MM.1S (cell line): ENCODE measurements at regions not wholly inside any gene's neighbourhood (a gene's known extent, or its start where the extent isn't known, plus 50 kb on each side); places are given as distances from the start of the nearest gene placed in this dataset.

ENCODE experiments used
- DNase-seq: peaks from one replicate; pipeline ENCODE4 v3.0.0-alpha.2; 2015
- H2AFZ ChIP-seq: fragments of 300-600 bp; sonication (generic); 2 replicates; pipeline ENCODE4 v1.6.0; 2016; ENCODE audit warnings: antibody characterized with exemption, low read length
- H3F3A ChIP-seq: fragments of 300-600 bp; sonication (generic); 2 replicates; pipeline ENCODE4 v1.6.1; 2016; ENCODE audit warnings: mild to moderate bottlenecking, antibody characterized with exemption, low read length, moderate library complexity, mixed read lengths; ENCODE audit not compliant: insufficient read depth
- H3K27ac ChIP-seq: fragments of 300-600 bp; sonication (generic); 2 replicates; pipeline ENCODE4 v1.5.1; 2016; ENCODE audit warnings: mild to moderate bottlenecking, low read length
- H3K27me3 ChIP-seq: fragments of 300-600 bp; sonication (generic); replicated peaks from 2 replicates; pipeline ENCODE4 v1.6.0; 2016; ENCODE audit warnings: low read length; ENCODE audit not compliant: insufficient read depth
- H3K36me3 ChIP-seq: fragments of 300-600 bp; sonication (generic); replicated peaks from 2 replicates; pipeline ENCODE4 v1.6.1; 2016; ENCODE audit warnings: mild to moderate bottlenecking, low read length, mixed read lengths; ENCODE audit not compliant: insufficient read depth
- H3K4me1 ChIP-seq: fragments of 300-600 bp; sonication (generic); 2 replicates; pipeline ENCODE4 v1.6.1; 2016; ENCODE audit warnings: low read length, mixed read lengths
- H3K4me2 ChIP-seq: fragments of 300-600 bp; sonication (generic); 2 replicates; pipeline ENCODE4 v1.6.0; 2016; ENCODE audit warnings: low read depth, low read length
- H3K4me3 ChIP-seq: fragments of 300-600 bp; sonication (generic); 2 replicates; pipeline ENCODE4 v1.5.1; 2016; ENCODE audit warnings: low read length, mixed read lengths
- H3K79me2 ChIP-seq: fragments of 300-600 bp; sonication (generic); 2 replicates; pipeline ENCODE4 v1.6.1; 2016; ENCODE audit warnings: mixed run types, low read length, mixed read lengths
- H3K9ac ChIP-seq: fragments of 300-600 bp; sonication (generic); 2 replicates; pipeline ENCODE4 v1.6.1; 2016; ENCODE audit warnings: low read length, mixed read lengths
- H3K9me2 ChIP-seq: fragments of 300-600 bp; sonication (generic); replicated peaks from 2 replicates; pipeline ENCODE4 v1.6.1; 2016; ENCODE audit warnings: mild to moderate bottlenecking, low read length, mixed read lengths; ENCODE audit not compliant: insufficient read depth
- H3K9me3 ChIP-seq: fragments of 300-600 bp; sonication (generic); replicated peaks from 2 replicates; pipeline ENCODE4 v1.6.1; 2016; ENCODE audit warnings: mild to moderate bottlenecking, low read length, mixed read lengths; ENCODE audit not compliant: insufficient read depth
- H4K20me1 ChIP-seq: fragments of 300-600 bp; sonication (generic); 2 replicates; pipeline ENCODE4 v1.6.1; 2016; ENCODE audit warnings: mild to moderate bottlenecking, low read length, moderate library complexity, mixed read lengths; ENCODE audit not compliant: insufficient read depth
- EZH2 ChIP-seq: fragments of 300-600 bp; sonication (generic); optimal IDR thresholded peaks from 2 replicates; pipeline ENCODE3; 2017; ENCODE audit warnings: low read depth, mild to moderate bottlenecking, antibody characterized with exemption, low read length, mixed read lengths
- EZH2phosphoT487 ChIP-seq: fragments of 300-600 bp; sonication (generic); IDR thresholded peaks from 2 replicates; pipeline ENCODE4 v1.6.1; 2018; ENCODE audit warnings: antibody characterized with exemption, low read length
- TF ChIP-seq, protein P1 (sequence below): fragments of 300-600 bp; sonication (generic); IDR thresholded peaks from 2 replicates; pipeline ENCODE4 v1.5.1; 2016; ENCODE audit warnings: antibody characterized with exemption, low read length, mixed read lengths

DNA sequence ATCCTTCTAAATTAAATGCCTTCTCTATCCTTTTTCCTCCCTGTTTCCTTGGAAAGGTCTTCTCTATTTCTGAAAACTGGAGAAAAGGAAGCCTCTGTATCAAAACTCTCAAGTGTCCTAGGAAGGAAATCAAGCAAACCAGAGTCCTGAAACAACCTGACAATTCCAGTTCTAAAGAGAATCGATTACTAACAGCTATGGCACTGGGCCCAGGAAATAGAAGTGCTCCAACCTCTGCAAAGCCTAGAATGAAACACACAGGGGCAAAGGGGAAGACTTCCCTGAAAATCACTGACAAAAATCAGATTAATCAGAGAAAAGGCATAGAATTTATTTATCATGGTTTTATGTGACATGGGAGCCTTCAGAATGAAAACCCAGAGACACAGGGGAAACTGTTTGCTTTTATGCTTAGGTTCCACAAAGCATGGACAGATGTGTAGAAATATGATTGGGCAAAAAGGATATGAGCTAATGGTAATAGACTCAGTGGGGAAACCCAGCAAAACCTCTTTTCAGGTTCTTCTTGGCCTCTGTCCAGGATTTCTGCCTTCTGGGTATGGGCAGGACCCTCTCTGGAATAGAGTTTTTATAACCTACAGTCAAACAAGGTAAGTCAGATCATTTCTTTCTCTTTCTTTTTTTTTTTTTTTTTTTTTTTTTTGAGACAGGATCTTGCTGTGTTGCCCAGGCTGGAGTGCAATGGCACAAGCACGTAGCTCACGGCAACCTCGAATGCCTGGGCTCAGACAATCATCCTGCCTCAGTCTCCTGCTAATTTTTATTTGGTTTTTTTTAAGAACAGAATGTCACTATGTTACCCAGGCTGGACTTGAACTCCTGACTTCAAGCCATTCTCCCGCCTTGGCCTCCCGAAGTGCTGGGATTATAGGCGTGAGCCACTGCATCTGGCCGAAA, 91.7 kb downstream of the CD24 start:
- Histone ChIP-seq H2AFZ (no peak overlapping the region), H3K9ac (no peak overlapping the region), H3K4me2 (no peak overlapping the region), H3K27ac (no peak overlapping the region), H3F3A (no peaks in the 10 kb centered on the region), H3K36me3 (no peaks in the 10 kb centered on the region), H3K9me3 (no peaks in the 10 kb centered on the region), H3K79me2 (no peaks in the 10 kb centered on the region), H3K4me3 (no peak overlapping the region), H4K20me1 (no peaks in the 10 kb centered on the region), H3K9me2 (no peaks in the 10 kb centered on the region), H3K4me1 (no peaks in the 10 kb centered on the region), H3K27me3 (no peaks in the 10 kb centered on the region)
- no peak for TF ChIP-seq EZH2phosphoT487
- no peak for TF ChIP-seq EZH2
- TF ChIP-seq, protein P1, sequence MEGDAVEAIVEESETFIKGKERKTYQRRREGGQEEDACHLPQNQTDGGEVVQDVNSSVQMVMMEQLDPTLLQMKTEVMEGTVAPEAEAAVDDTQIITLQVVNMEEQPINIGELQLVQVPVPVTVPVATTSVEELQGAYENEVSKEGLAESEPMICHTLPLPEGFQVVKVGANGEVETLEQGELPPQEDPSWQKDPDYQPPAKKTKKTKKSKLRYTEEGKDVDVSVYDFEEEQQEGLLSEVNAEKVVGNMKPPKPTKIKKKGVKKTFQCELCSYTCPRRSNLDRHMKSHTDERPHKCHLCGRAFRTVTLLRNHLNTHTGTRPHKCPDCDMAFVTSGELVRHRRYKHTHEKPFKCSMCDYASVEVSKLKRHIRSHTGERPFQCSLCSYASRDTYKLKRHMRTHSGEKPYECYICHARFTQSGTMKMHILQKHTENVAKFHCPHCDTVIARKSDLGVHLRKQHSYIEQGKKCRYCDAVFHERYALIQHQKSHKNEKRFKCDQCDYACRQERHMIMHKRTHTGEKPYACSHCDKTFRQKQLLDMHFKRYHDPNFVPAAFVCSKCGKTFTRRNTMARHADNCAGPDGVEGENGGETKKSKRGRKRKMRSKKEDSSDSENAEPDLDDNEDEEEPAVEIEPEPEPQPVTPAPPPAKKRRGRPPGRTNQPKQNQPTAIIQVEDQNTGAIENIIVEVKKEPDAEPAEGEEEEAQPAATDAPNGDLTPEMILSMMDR: no peak
- DNase-seq: no peak

DNA sequence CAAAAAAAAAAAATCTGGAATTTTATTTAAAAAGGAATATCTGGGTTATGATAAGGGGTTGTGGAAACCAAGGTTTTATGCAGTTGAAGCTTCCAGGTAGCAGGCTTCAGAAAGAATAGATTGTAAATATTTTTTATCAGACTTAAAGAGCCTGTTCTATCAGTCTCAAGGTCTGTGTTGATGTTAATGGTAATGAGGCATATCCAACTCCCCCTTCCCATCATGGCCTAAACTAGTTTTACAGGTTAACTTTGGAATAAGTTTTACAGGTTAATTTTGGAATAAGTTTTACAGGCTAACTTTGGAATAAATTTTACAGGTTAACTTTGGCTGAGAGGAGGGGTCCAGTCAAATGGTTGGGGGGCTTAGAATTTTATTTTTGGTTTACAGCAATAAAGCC, 92.4 kb downstream of the CD24 start:
- H3K9me3 ChIP-seq: no peaks in the 10 kb centered on the region
- no peaks in the 10 kb centered on the region for H3F3A ChIP-seq
- H3K27ac ChIP-seq: no peak overlapping the region
- H3K4me3 ChIP-seq: no peak overlapping the region
- no peak for DNase-seq
- no peaks in the 10 kb centered on the region for H3K4me1 ChIP-seq
- no peaks in the 10 kb centered on the region for H3K36me3 ChIP-seq
- H3K9me2 ChIP-seq: no peaks in the 10 kb centered on the region
- H3K4me2 ChIP-seq: no peak overlapping the region
- H4K20me1 ChIP-seq: no peaks in the 10 kb centered on the region
- H3K27me3 ChIP-seq: no peaks in the 10 kb centered on the region
- H3K79me2 ChIP-seq: no peaks in the 10 kb centered on the region
- H3K9ac ChIP-seq: no peak overlapping the region
- TF ChIP-seq EZH2phosphoT487 (no peak), EZH2 (no peak)
- TF ChIP-seq, protein P1: no peak
- no peak overlapping the region for H2AFZ ChIP-seq

DNA sequence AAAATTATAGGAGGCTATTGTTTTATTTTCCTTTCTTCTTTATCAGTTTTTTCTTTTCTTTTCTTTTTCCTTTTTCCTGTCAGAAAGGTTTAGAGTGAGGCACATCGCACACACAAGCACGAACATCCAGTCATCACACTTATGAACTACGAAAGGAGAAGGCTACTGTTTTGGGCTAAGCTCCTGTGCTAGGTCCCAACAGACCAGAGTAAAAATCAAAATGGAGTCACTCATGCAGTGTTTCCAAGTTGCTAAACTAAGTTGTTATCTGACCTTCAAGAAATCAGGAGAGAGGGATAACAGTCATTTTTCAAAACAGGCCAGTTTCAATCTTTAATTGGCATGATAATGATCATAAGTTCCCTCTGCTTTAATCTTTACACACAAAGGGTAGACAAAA, 93.6 kb downstream of the CD24 start:
- Histone ChIP-seq H4K20me1 (no peaks in the 10 kb centered on the region), H3K9ac (no peak overlapping the region), H3F3A (no peaks in the 10 kb centered on the region), H3K9me3 (no peaks in the 10 kb centered on the region), H3K27me3 (no peaks in the 10 kb centered on the region), H3K79me2 (no peaks in the 10 kb centered on the region), H3K36me3 (no peaks in the 10 kb centered on the region), H3K4me1 (no peaks in the 10 kb centered on the region), H3K9me2 (no peaks in the 10 kb centered on the region), H3K27ac (no peak overlapping the region), H2AFZ (no peak overlapping the region), H3K4me2 (no peak overlapping the region), H3K4me3 (no peak overlapping the region)
- DNase-seq: no peak
- TF ChIP-seq EZH2phosphoT487: no peak
- TF ChIP-seq EZH2: no peak
- TF ChIP-seq, protein P1: no peak
